Stimulated activated CD4-positive, alpha-beta T cell treated with anti-CD3 and anti-CD28 coated beads, Interleukin-4, amount 100 ng/mL, for 4 hours (primary cell): ENCODE measurements at regions not wholly inside any gene's neighbourhood (a gene's known extent, or its start where the extent isn't known, plus 50 kb on each side); places are given as distances from the start of the nearest gene placed in this dataset.
"Not testable (repeated sequence)": the region's sequence is repeated elsewhere in the genome, so short reads cannot be mapped to it uniquely, and the experiment has no call there.

Experiments used
- DNase-seq, 2 experiments: peaks; one replicate each; pipeline ENCODE4 v3.0.0-alpha.2; 2020

DNA sequence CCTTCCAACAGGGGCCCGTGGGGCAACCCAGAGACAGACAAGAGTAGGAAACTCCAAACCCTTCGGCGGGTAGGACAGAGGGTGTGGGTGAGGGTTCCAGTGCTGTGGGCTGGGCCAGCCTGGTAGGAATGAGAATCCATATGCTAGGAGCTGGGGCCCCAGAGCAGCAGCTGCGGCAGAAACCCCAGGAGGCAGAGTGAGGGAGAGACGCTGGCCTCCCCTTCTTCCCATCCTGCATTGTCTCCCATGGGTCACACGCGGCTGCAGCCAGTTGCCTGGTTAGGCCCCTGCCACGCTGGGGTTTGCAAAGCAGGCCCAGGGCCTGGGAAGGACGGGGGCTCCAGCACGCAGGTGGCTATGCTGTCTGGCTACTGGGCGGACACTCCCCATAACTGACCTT lies 113.1 kb upstream of the CCZ1B start:
- not testable (repeated sequence) for DNase-seq

DNA sequence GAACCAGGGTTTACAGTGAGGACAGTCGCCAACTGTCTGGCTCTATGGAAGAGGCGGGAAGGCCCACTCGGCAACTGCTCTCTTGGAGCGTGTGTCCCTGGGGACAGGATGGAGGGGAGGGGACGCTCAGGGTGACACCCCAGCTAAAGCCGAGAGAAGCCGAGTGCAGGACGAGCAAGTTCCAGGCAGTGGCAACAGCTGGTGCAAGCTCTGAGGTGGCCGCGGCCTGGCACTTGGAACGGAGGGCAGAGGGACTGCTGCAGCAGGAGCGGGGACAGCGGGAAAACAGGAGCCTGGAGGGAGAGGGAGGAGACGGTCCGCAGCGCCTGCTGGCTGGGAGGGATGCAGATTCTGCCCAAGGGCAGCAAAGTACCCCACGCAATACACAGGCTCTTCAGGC lies 113.8 kb upstream of the CCZ1B start:
- not testable (repeated sequence) for DNase-seq

DNA sequence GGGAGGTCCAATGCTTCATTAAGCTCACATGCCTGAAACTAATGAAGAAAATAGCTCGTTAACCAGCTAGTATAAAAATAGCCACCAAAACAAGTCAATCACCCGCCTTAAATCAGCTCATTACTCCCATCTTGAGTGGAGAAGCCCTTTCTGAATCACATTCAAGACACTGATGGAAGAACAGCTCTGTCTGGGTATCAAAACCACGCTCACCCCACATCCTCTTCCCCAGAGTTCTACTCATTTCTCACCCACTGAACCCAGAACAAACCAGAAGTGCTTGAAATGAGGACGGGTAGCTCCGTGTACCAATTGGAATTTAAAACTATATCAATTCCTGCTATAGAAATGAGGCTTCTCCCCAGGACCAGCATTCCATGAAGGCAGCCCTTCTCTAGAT lies 120.8 kb upstream of the CCZ1B start:
- not testable (repeated sequence) for DNase-seq

DNA sequence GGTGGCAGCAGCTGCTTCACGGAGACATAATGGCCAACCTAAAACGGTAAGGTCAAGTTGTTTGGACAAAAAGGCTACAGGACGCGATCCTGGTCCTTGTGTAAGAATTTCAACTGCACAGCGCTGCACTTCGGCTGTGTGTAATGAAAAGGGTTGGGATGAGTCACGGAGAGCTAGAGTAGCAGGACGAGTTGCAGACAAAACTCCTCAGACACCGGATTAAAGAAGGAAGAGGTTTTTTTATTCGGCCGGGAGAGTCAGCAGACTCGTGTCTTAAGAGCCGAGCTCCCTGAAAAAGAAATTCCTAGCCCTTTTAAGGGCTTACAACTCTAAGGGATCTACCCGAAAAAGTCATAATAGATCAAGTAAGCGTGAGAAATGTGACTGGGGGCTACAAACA lies 124.2 kb upstream of the CCZ1B start:
- not testable (repeated sequence) for DNase-seq

GRCh38 chr7:6951553-6951952 lies 125.5 kb upstream of the CCZ1B start:
- not testable (repeated sequence) for DNase-seq

DNA sequence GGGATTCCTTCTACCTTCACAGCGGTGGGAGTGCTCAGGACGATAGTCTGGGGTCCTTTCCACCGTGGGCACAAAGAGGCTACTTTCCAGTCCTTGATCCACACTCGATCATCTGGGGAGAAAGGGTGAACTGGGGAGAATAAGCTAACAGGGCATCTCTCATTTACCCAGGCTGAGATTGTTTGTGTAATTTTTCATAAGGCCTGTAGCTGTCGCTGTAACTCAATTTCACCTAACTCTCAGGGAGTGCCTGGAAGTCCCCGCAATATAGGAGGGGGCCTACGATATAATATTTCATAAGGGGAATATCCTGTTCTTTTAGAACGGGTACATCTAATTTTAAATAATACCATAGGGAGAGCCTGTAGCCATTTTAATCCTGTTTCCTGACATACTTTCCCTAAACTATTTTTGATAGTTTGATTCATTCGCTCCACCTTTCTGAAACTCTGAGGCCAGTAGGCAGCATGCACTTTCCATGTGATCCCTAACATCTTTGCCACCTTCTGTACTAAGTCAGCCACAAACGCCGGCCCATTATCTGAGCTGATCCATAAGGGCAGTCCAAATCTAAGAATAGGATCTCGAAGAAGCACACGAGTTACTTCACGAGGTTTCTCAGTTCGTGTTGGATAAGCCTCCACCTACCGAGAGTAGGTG lies 127.2 kb upstream of the CCZ1B start:
- not testable (repeated sequence) for DNase-seq

DNA sequence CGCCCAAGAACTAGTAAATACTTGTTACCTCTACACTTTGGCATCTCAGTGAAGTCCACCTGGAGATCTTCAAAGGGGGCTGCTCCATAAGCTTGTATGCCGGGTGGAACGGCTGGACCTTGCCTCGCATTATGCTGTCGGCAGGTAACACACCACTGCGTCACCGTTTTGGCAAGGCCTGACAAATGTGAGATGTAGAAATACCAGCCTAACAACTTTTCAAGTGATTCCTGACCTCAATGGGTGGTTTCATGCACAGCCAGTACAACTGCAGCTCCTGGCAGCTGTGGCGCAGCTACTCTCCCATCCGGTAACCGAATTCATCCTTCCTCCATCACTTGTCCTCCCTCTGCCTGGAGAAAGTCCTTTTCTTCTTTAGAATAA lies 127.7 kb upstream of the CCZ1B start:
- DNase-seq = not testable (repeated sequence)

GRCh38 chr7:6955385-6955784 lies 129.3 kb upstream of the CCZ1B start:
- DNase-seq = not testable (repeated sequence)

GRCh38 chr7:6955990-6956566 lies 130.0 kb upstream of the CCZ1B start:
- DNase-seq = not testable (repeated sequence)

DNA sequence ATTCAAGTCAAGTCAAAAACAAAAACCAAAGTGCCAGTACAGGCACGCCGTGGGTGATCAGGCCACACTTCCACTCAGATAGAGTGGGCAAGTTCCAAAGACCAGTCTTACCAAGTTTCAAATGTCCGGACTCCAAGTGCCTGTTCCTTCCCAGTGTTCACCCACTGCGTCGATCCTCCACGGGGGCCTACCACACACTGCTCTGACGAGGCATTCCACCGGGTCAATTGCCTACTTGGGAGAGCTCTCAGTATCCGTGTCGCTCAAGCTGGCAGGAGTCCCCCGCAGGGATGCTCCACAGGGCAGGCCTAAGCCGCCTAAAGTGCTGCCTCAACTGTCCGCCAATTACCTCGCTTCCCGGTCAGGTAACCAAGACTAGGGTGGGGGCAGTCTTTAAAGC lies 132.3 kb upstream of the CCZ1B start:
- not testable (repeated sequence) for DNase-seq

DNA sequence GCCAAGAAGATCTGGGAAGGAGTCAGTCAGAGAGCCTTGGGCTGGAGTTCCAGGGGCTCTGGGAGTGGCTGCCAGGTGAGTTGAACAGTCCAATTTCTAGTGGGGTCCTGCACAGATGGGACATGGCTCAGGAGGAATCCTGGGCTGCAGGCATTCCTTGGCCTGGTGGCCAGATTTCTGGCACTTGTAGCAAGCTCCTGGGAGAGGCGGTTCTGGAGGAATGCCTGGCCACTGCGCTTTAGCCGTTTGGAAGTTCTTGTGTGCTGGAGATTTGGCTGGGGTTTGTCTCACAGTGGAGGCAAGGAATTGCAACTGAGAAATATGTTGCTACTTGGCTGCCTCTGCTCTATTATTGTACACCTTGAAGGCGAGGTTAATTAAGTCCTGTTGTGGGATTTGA lies 133.9 kb upstream of the CCZ1B start:
- not testable (repeated sequence) for DNase-seq

GRCh38 chr7:6962871-6963270 lies 136.8 kb upstream of the CCZ1B start:
- DNase-seq = not testable (repeated sequence)

DNA sequence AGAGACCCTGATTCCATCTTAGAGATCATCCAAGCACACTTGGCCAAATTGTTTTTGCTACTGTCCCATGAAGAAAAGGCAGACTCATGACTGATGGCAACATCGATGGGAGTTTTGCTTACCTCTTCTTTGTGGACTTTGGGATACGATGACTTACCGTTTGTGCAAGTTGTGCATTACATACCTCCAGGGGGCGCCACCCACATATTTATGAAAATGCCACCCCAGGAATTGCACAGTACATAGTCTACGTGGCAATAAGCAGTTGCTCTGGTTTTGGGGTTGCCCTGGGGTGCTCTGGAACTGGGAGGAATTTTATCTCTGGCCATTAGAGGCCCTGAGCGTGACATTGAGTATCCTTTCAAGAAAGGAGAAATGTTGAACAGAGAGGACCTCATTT lies 139.0 kb upstream of the CCZ1B start:
- peak; percentile 35 to 53 for DNase-seq

DNA sequence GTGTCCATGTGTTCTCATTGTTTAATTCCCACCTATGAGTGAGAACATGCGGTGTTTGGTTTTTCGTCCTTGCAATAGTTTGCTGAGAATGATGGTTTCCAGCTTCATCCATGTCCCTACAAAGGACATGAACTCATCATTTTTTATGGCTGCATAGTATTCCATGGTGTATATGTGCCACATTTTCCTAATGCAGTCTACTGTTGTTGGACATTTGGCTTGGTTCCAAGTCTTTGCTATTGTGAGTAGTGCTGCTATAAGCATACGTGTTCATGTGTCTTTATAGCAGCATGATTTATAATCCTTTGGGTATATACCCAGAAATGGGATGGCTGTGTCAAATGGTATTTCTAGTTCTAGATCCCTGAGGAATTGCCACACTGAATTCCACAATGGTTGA lies 144.1 kb upstream of the CCZ1B start:
- DNase-seq = not testable (repeated sequence)

DNA sequence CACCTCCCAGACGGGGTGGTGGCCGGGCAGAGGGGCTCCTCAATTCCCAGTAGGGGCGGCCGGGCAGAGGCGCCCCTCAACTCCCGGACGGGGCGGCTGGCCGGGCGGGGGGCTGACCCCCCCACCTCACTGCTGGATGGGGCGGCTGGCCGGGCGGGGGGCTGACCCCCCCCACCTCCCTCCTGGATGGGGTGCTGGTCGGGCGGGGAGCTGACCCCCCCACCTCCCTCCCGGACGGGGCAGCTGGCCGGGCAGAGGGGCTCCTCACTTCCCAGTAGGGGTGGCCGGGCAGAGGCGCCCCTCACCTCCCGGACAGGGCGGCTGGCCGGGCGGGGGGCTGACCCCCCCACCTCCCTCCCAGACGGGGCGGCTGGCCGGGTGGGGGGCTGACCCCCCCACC lies 148.8 kb upstream of the CCZ1B start:
- not testable (repeated sequence) for DNase-seq

GRCh38 chr7:6975346-6975745 lies 149.3 kb upstream of the CCZ1B start:
- not testable (repeated sequence) for DNase-seq

- not testable (repeated sequence) for DNase-seq
Observed at GRCh38 chr7:6977368-6977767, 151.3 kb upstream of the CCZ1B start.

- not testable (repeated sequence) for DNase-seq
Observed at GRCh38 chr7:6978326-6978725, 152.3 kb upstream of the CCZ1B start.

- not testable (repeated sequence) for DNase-seq
Observed at GRCh38 chr7:6979456-6979855, 153.4 kb upstream of the CCZ1B start.

DNA sequence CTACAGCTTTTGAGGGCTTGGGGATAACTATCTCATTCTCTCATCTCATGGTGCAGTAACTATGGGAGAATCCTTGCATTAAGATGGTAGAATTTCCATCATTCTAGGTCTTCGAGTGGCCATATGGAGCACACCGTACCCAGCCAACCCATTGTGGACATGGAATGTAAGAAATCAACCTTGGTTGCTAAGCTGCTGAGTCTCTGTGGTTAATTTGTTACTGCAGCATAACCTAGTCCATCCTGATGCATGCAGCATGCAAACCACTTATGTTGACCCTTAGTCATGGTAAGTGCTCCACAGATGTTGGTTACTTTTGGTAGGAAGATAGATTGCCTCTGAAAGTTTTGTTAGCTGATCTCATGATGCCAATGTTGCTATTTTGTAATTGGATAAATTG lies 156.3 kb upstream of the CCZ1B start:
- DNase-seq = not testable (repeated sequence)

DNA sequence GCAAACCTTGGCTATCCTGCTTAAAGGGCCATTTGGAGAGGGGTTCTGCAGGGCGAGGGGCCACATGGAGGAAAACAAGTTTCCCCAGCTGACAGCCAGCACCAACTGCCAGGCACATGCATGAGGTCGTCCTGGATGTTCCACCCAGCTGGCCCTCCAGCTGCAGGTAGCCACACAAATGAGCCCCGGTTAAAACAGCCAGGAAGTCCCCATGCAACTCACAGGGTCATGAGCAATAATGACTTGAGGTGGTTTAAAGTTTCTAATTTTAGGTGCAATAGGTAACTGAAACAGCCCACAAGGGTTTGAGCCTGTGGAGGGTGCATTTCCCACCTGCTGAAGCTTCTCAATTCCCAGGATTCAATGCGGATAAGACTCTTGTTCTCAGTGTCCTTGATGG lies 160.8 kb upstream of the CCZ1B start:
- DNase-seq = not testable (repeated sequence)

- not testable (repeated sequence) for DNase-seq
Observed at GRCh38 chr7:6988608-6989007, 162.5 kb upstream of the CCZ1B start.

DNA sequence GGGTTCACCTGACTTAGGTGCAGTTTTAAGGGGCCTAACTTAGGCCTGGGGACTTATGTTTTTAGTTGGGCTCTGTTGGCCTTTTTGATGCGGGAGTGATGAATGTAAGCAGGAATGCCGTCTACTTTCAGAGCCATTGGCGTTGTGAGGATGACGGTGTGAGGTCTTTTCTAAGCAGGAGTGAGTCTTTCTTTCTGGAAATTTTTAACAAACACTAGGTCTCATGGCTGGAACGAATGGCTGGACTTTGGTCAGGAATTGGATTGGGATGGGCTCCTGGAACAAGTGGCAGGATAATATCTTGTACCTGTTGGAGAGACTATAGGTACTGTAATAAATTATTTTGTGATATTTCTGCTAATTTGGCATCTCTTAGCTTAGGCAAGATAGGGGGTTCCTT lies 163.9 kb upstream of the CCZ1B start:
- not testable (repeated sequence) for DNase-seq

GRCh38 chr7:6990426-6991152 lies 164.5 kb upstream of the CCZ1B start:
- not testable (repeated sequence) for DNase-seq
